GM10248 (cell line): ENCODE measurements at regions not wholly inside any gene's neighbourhood (a gene's known extent, or its start where the extent isn't known, plus 50 kb on each side); places are given as distances from the start of the nearest gene placed in this dataset.

ENCODE experiments used
- CTCF ChIA-PET: fragments of 300-600 bp; sonication (Branson Sonifier 250); formaldehyde crosslinking; extraction: SDS; loops from one replicate; lab custom pipeline; 2021; ENCODE audit warnings: antibody characterized with exemption; lab: Yijun Ruan, JAX
- POLR2A ChIA-PET: fragments of 350-650 bp; sonication (Branson Sonifier 250); formaldehyde crosslinking; extraction: SDS; loops from one replicate; lab custom pipeline; 2020; ENCODE audit warnings: antibody characterized with exemption; lab: Yijun Ruan, JAX
- DNase-seq: peaks from one replicate; pipeline ENCODE4 v3.0.0; 2012; ENCODE audit errors: extremely low spot score
- TF ChIP-seq, protein P1 (sequence below): IDR thresholded peaks from 2 replicates; pipeline ENCODE4 v1.5.1; 2012; ENCODE audit warnings: mild to moderate bottlenecking, low read depth; ENCODE audit errors: extremely low read depth, missing control alignments, control extremely low read depth

DNA sequence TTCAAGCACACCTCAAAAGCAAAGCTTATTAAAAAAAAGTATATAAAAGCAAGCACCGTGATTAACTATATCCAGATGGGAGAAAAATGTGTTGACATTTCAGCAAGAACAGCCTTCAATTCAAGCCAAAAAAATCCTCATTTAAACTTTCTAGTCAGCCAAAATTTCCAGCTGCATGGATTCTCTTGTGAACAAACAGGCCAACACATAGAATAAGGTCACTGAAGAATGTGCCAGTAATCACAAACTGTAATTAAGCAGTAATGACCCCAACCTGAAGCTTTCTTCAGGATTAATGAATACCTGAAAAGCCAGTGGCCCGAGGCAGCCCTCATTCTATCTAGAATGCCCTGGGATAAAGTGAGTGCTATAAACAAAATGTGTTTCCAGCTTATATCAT is 130.7 kb upstream of the KCNMB2 start:
- TF ChIP-seq, protein P1, sequence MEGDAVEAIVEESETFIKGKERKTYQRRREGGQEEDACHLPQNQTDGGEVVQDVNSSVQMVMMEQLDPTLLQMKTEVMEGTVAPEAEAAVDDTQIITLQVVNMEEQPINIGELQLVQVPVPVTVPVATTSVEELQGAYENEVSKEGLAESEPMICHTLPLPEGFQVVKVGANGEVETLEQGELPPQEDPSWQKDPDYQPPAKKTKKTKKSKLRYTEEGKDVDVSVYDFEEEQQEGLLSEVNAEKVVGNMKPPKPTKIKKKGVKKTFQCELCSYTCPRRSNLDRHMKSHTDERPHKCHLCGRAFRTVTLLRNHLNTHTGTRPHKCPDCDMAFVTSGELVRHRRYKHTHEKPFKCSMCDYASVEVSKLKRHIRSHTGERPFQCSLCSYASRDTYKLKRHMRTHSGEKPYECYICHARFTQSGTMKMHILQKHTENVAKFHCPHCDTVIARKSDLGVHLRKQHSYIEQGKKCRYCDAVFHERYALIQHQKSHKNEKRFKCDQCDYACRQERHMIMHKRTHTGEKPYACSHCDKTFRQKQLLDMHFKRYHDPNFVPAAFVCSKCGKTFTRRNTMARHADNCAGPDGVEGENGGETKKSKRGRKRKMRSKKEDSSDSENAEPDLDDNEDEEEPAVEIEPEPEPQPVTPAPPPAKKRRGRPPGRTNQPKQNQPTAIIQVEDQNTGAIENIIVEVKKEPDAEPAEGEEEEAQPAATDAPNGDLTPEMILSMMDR: no peak
- CTCF ChIA-PET: interaction anchor here (1.0 to 1.7 kb wide), 6 partner anchors 11 to 42 kb away, joined by 3 to 6 read pairs (median 4); no protein-coding TSS in a partner anchor

DNA sequence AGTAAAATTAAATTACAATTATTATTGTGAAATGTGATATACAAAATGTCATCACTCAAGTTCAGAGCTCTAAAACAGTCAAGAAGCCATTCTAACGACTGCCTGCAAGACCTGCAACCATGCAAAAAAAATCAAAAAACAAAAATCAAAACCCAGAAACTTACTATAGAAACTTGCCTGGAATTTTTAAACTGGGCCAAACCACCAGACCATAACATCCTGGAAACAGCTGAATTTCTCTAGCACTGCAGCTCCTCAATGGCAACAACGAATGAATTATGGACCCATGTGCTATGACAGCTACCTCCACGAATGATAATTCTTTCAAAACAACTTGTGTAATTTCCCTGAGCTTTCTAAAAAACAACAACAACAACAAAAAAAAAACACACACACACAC is 130.0 kb upstream of the KCNMB2 start:
- CTCF ChIA-PET: interaction anchor here (1.2 to 1.6 kb wide), 4 partner anchors 12 to 36 kb away, joined by 3 to 6 read pairs (median 4); no protein-coding TSS in a partner anchor
- POLR2A ChIA-PET: no interaction called here

More for the DNA sequence above, 130.7 kb upstream of the KCNMB2 start:
- POLR2A ChIA-PET: no interaction called here
- no peak for DNase-seq

DNA sequence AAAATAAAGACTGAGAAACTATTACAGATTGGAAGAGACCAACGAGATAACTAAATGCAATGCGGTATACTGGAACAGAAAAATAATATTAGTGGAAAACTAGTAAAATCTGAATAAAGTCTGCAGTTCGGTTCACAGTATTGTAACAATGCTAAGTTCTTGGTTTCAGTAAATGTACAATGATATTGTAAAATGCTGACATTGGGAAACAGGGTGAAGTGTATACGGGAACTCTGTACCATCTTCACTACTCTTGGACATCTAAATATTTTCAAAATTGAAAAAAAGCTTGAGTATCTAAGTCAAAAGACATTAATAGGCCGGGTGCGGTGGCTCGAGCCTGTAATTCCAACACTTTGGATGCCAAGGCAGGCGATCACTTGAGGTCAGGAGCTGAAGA is 120.9 kb upstream of the KCNMB2 start:
- ChIA-PET CTCF (no interaction called here), POLR2A (no interaction called here)
- TF ChIP-seq, protein P1: no peak
- DNase-seq: no peak

More for the DNA sequence above, 130.0 kb upstream of the KCNMB2 start:
- no peak for DNase-seq
- TF ChIP-seq, protein P1: no peak

DNA sequence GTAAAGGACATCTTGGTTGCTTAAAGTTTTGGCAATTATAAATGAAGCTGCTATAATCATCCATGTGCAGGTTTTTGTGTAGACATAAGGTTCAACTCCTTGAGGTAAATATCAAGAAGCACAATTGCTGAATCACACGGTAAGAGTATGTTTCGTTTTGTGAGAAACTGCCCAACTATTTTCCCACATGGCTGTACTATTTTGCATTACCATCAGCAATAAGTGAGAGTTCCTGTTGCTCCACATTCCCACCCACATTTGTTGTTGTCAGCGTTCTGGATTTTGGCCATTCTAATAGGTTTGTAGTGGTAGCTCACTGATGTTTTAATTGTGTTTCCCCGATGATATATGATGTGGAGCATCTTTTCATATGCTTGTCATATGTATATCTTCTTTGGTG is 118.5 kb upstream of the KCNMB2 start:
- DNase-seq: no peak
- CTCF ChIA-PET: no interaction called here
- POLR2A ChIA-PET: no interaction called here
- TF ChIP-seq, protein P1: no peak

DNA sequence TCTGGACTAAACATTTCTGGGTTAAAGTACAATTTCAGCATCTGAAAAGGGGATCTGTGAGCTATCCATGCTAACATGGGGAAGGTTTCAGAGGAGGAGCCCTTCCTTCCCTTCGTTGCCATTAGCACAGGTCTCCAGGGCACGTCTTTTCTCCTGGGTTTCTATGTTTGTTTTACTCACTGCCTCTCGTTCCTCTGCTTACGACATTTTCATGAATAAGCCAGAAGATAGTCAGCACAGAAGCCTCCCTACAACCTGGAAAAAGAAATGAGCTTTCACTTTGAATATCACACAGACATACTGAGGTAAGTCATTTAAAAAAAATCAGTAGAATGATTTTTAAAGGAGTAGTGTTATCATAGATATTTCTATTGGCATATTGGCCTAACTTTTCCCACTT is 117.2 kb upstream of the KCNMB2 start:
- TF ChIP-seq, protein P1: no peak
- ChIA-PET CTCF (interaction anchor here (1.0 to 2.3 kb wide), 7 partner anchors 10 to 104 kb away, joined by 3 to 6 read pairs (median 4); no protein-coding TSS in a partner anchor), POLR2A (no interaction called here)
- DNase-seq: no peak

DNA sequence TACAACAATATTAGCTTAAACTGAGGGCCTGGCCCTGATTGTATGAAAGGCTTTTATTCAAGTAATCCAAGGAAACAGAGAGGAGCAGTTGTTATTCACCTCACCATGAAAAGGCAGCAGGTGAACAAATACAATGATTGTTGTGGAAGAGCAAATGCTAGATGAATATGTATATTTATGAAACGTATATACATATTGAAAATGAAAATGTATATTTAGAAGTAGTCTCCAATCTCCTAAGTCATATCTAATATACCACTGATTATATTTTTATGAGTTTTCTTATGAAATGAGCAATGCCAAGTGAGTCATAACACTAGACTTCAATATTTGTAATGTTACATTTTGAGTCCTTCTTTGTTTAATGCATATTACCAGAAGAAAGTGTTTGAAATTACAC is 116.2 kb upstream of the KCNMB2 start:
- POLR2A ChIA-PET: no interaction called here
- CTCF ChIA-PET: interaction anchor here (1.0 to 2.3 kb wide), 4 partner anchors 14 to 103 kb away, joined by 3 to 6 read pairs (median 4); no protein-coding TSS in a partner anchor
- DNase-seq: no peak

More for the DNA sequence above, 116.2 kb upstream of the KCNMB2 start:
- TF ChIP-seq, protein P1: no peak
